VCaP (cell line): ENCODE measurements at regions not wholly inside any gene's neighbourhood (a gene's known extent, or its start where the extent isn't known, plus 50 kb on each side); places are given as distances from the start of the nearest gene placed in this dataset.
A peak's percentile ranks its signal among the peaks of the same experiment; 100 is the strongest.

ENCODE experiments used
- H3K27ac ChIP-seq: fragments of 450-650 bp; 2 replicates; pipeline ENCODE4 v1.5.1; 2017
- TF ChIP-seq, protein P1 (sequence below): fragments of 450-650 bp; conservative IDR thresholded peaks from 2 replicates; pipeline ENCODE4 v1.5.1; 2017; ENCODE audit warnings: mild to moderate bottlenecking, moderate library complexity

DNA sequence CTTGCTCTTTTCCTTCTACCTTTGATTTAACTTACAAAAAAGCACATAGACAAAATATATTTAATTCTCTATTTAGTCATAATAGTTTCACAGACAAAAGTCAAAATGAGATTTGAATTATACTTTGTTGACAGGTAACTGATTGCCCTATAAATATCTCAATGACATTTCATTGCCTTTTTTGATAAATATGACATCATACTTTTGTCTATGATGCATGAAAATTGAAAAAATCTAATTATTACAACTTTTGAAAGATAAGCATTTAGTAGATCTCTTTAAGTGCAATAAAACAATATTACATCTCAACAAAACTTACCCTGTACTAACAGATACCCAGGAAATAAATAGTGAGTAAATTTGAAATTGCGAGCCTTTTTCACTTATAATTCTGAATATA is 147.9 kb downstream of the SERPINI1 start:
- H3K27ac ChIP-seq = no peak overlapping the region
- TF ChIP-seq, protein P1, sequence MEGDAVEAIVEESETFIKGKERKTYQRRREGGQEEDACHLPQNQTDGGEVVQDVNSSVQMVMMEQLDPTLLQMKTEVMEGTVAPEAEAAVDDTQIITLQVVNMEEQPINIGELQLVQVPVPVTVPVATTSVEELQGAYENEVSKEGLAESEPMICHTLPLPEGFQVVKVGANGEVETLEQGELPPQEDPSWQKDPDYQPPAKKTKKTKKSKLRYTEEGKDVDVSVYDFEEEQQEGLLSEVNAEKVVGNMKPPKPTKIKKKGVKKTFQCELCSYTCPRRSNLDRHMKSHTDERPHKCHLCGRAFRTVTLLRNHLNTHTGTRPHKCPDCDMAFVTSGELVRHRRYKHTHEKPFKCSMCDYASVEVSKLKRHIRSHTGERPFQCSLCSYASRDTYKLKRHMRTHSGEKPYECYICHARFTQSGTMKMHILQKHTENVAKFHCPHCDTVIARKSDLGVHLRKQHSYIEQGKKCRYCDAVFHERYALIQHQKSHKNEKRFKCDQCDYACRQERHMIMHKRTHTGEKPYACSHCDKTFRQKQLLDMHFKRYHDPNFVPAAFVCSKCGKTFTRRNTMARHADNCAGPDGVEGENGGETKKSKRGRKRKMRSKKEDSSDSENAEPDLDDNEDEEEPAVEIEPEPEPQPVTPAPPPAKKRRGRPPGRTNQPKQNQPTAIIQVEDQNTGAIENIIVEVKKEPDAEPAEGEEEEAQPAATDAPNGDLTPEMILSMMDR = no peak

DNA sequence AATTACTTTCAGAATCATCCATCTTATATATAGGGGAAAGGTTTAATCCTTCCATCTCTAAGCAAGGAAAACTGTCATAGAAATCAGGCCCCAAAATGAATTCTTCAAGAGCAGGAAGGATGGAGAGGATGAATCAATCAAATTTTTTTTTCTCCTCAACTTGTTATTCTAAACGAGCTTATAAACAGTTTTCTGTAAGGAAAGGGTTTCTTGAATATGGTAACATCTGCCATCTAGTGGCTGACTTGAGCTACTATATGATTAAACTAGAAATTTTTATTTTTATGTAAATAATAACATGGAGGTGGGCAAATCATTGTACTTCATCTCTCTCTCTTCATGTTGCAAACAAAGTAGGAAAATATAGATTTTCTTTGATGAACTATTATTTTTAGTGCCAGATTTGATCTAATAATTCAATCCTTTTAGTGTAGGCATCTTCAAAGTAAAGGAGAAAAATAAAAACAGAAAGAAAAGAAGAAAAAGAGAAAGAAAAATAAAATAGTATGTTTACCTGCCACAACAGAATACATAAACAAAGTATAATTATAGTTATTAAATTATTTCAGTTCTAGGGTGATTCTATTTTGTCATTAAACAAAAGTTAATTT is 146.6 kb downstream of the SERPINI1 start:
- peak overlapping the region; percentile 18; the same call in 1 of the 2 replicates for H3K27ac ChIP-seq
- TF ChIP-seq, protein P1 = peak; percentile 76

DNA sequence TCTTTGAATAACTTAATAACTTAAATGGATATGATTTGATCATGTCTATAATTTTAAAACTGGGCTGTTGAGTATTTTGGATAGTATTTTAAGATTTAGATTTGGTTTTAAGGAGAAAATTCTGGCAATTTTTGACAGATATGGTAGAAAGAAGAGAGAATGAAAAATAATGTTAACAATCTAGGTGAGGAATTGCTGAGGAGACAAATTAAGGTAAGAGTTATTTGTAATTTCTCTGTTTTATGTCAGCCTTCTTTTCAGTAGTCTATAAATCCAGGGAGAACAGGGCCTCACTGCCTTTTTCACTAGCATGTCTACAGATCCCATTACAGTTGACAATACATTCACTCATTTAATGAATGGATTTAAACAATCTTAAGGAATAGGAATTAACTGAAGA is 144.7 kb downstream of the SERPINI1 start:
- TF ChIP-seq, protein P1 = no peak
- H3K27ac ChIP-seq = no peak overlapping the region

DNA sequence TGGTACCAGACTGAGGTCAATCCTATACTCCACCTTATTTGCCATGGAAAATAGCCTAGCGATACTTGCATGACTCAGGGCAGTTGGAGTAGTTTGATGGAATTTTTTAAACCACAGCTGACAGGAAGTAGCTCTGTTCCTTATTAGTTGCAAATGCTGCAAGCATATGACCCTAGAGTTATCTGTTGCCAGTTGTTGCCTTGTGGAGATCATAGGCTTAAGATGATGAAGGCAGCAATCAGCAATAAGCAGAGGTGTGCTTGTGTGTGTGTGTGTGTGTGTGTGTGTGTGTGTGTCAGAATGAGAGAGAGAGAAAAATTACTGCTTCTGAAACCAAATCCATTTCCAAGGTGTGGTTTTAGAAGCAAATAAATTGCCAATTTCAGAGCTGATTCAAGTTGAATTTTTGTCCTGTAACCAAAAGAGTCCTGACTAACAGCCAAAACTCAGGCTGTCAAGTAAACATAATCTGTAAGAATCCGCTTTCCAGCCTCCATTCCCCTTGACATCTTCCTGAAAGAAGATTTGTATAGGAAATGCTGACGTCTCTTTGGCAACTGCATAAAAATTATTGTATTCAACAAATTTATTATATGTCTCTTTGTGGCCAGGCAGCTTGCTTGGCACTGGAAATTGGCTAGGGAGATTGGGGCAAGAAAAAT is 141.2 kb downstream of the SERPINI1 start:
- H3K27ac ChIP-seq = no peak overlapping the region
- TF ChIP-seq, protein P1 = no peak
